Osteoblast (primary cell): ENCODE measurements at regions not wholly inside any gene's neighbourhood (a gene's known extent, or its start where the extent isn't known, plus 50 kb on each side); places are given as distances from the start of the nearest gene placed in this dataset.

ENCODE experiments used
- DNase-seq: peaks from one replicate; pipeline ENCODE4 v3.0.0; 2011; ENCODE audit warnings: low spot score, mixed read lengths; ENCODE audit not compliant: insufficient read length; ENCODE audit errors: missing footprints
- H2AFZ ChIP-seq: 2 replicates; pipeline ENCODE4 v1.6.0; 2011; ENCODE audit warnings: mild to moderate bottlenecking, low read length
- H3K27ac ChIP-seq: 2 replicates; pipeline ENCODE4 v1.5.1; 2011; ENCODE audit warnings: mild to moderate bottlenecking, low read depth, low read length, moderate library complexity
- H3K27me3 ChIP-seq: 2 replicates; pipeline ENCODE4 v1.6.0; 2012; ENCODE audit warnings: mild to moderate bottlenecking, control low read depth, inconsistent platforms, low read length, moderate library complexity; ENCODE audit not compliant: insufficient read depth
- H3K36me3 ChIP-seq: 2 replicates; pipeline ENCODE4 v1.5.1; 2011; ENCODE audit warnings: mild to moderate bottlenecking, low read length, control low read depth, moderate library complexity; ENCODE audit not compliant: insufficient read depth
- H3K4me1 ChIP-seq: 2 replicates; pipeline ENCODE4 v1.5.1; 2011; ENCODE audit warnings: mild to moderate bottlenecking, low read length, control low read depth, moderate library complexity; ENCODE audit not compliant: insufficient read depth
- H3K4me2 ChIP-seq: 2 replicates; pipeline ENCODE4 v1.6.0; 2011; ENCODE audit warnings: mild to moderate bottlenecking, low read length; ENCODE audit not compliant: insufficient read depth
- H3K4me3 ChIP-seq: fragments of 200-600 bp; sonication (generic); 3 replicates; pipeline ENCODE4 v1.5.1; 2012; ENCODE audit warnings: mild to moderate bottlenecking, low read length, inconsistent platforms; ENCODE audit not compliant: insufficient read depth
- H3K79me2 ChIP-seq: 2 replicates; pipeline ENCODE4 v1.6.0; 2012; ENCODE audit warnings: mild to moderate bottlenecking, low read length, control low read depth, inconsistent platforms; ENCODE audit not compliant: insufficient read depth
- H3K9me3 ChIP-seq: 2 replicates; pipeline ENCODE4 v1.5.1; 2011; ENCODE audit warnings: low read depth, low read length, control low read depth
- H4K20me1 ChIP-seq: 2 replicates; pipeline ENCODE4 v1.6.0; 2012; ENCODE audit warnings: mild to moderate bottlenecking, low read length, control low read depth; ENCODE audit not compliant: insufficient read depth
- TF ChIP-seq, protein P1 (sequence below): IDR thresholded peaks from 2 replicates; pipeline ENCODE4 v1.5.1; 2011; ENCODE audit warnings: mild to moderate bottlenecking, low read depth, low read length, moderate library complexity; ENCODE audit errors: extremely low read depth

- Histone ChIP-seq H3K9me3 (no peaks in the 10 kb centered on the region), H3K36me3 (no peaks in the 10 kb centered on the region), H3K27ac (no peak overlapping the region), H3K79me2 (no peaks in the 10 kb centered on the region), H3K4me3 (no peak overlapping the region), H3K4me2 (no peak overlapping the region), H3K4me1 (peaks cover 12% of the 10 kb centered on the region), H4K20me1 (no peaks in the 10 kb centered on the region), H2AFZ (no peak overlapping the region), H3K27me3 (no peaks in the 10 kb centered on the region)
- DNase-seq, result no peak
- TF ChIP-seq, protein P1, sequence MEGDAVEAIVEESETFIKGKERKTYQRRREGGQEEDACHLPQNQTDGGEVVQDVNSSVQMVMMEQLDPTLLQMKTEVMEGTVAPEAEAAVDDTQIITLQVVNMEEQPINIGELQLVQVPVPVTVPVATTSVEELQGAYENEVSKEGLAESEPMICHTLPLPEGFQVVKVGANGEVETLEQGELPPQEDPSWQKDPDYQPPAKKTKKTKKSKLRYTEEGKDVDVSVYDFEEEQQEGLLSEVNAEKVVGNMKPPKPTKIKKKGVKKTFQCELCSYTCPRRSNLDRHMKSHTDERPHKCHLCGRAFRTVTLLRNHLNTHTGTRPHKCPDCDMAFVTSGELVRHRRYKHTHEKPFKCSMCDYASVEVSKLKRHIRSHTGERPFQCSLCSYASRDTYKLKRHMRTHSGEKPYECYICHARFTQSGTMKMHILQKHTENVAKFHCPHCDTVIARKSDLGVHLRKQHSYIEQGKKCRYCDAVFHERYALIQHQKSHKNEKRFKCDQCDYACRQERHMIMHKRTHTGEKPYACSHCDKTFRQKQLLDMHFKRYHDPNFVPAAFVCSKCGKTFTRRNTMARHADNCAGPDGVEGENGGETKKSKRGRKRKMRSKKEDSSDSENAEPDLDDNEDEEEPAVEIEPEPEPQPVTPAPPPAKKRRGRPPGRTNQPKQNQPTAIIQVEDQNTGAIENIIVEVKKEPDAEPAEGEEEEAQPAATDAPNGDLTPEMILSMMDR, result no peak
Observed at GRCh38 chr18:67935638-67936037, 419.1 kb upstream of the DSEL start.

- Histone ChIP-seq H3K4me1 (peaks cover 24% of the 10 kb centered on the region), H3K27ac (no peak overlapping the region), H3K9me3 (no peaks in the 10 kb centered on the region), H3K4me2 (no peak overlapping the region), H3K79me2 (no peaks in the 10 kb centered on the region), H2AFZ (no peak overlapping the region), H3K4me3 (no peak overlapping the region), H3K36me3 (no peaks in the 10 kb centered on the region), H3K27me3 (no peaks in the 10 kb centered on the region), H4K20me1 (no peaks in the 10 kb centered on the region)
- no peak for DNase-seq
- TF ChIP-seq, protein P1, result no peak
Observed at GRCh38 chr18:67933271-67933670, 416.8 kb upstream of the DSEL start.

- TF ChIP-seq, protein P1, result no peak
Observed at GRCh38 chr18:67932271-67932670, 415.8 kb upstream of the DSEL start.

DNA sequence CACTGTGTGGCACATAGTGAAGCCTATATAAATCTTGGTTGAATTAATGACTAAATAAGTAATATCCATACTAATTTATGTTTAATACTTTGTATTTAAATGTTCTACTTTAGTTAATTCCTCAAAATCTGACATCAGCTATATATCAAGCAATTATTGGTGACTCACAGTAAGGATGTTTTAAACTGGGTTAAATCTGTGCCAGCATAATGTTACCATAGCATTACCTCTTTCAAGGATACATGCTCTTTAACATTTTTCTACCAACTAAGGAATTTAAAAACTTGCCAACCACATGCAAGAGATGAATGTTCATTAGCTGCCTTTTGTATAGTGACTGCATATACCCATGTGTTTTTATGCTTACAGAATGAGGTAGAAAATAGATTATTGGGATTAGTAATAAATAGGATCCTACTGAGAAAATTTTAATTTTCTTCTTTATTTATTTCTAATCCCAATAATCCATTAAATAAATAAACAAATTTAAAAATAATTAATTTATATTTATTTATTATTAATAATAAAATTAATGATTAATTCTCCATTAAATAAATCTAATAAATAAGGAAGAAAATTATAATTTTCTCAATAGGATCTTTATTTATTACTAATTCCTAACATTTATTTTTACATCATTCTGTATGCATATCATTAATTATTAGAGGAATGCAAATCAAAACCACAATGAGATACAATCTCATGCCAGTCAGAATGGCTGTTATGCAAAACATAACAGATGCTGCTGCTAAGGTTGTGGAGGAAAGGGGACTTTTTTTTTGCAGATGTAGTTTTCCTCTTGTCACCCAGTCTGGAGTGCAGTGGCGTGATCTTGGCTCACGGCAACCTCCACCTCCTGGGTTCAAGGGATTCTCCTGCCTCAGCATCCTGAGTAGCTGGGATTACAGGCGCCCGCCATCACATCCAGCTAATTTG, 410.7 kb upstream of the DSEL start:
- H3K27ac ChIP-seq, result no peak overlapping the region
- H3K27me3 ChIP-seq, result no peaks in the 10 kb centered on the region
- no peaks in the 10 kb centered on the region for H4K20me1 ChIP-seq
- no peaks in the 10 kb centered on the region for H3K79me2 ChIP-seq
- H3K4me1 ChIP-seq, result peaks cover 18% of the 10 kb centered on the region
- no peaks in the 10 kb centered on the region for H3K36me3 ChIP-seq
- no peaks in the 10 kb centered on the region for H3K9me3 ChIP-seq
- TF ChIP-seq, protein P1, result no peak
- no peak overlapping the region for H2AFZ ChIP-seq
- no peak overlapping the region for H3K4me3 ChIP-seq
- DNase-seq, result no peak
- H3K4me2 ChIP-seq, result no peak overlapping the region

More at GRCh38 chr18:67932271-67932670, 415.8 kb upstream of the DSEL start:
- Histone ChIP-seq H2AFZ (peak overlapping the region; percentile 56), H3K4me3 (no peak overlapping the region), H3K27me3 (no peaks in the 10 kb centered on the region), H3K4me1 (peaks cover 24% of the 10 kb centered on the region), H3K9me3 (no peaks in the 10 kb centered on the region), H4K20me1 (no peaks in the 10 kb centered on the region), H3K36me3 (no peaks in the 10 kb centered on the region), H3K79me2 (no peaks in the 10 kb centered on the region), H3K27ac (no peak overlapping the region), H3K4me2 (no peak overlapping the region)
- DNase-seq, result no peak
